ENCODE measurements at regions not wholly inside any gene's neighbourhood (a gene's known extent, or its start where the extent isn't known, plus 50 kb on each side); places are given as distances from the start of the nearest gene placed in this dataset.

DNA sequence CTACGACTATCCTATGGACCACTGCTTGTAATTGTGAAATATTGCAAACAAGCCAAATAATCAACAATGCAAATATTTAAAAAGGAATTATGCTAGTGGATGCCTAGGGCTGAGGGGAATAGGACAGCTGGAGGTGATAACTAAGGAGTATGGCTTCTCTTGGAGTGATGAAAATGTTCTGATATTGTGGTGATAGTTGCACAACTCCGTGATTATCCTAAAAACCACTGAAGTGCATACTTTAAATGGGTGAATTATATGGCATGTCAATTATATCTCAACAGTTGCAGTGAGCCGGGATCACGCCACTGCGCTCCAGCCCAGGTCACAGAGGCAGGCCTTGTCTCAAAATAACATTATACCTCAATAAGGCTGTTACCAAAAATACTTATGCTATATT lies 125.1 kb upstream of the SH3BP4 start:
- CTCF ChIA-PET: interaction anchor here (1.3 kb wide), 1 partner anchor 12 kb away, joined by 3 read pairs; no protein-coding TSS in a partner anchor
- FAIRE-seq: no peak
- peak overlapping the region; percentile 71 to 81; a peak in 4 of 6 replicates for H3K27ac ChIP-seq
- H3K4me2 ChIP-seq: no peak overlapping the region
- TF ChIP-seq EHMT2 (IDR thresholded peaks at IDR 0.05; ENCODE audit: low read depth) (no peak), FOSB (CRISPR knock-in tag; IDR thresholded peaks at IDR 0.05) (no peak), MYC (IDR thresholded peaks at IDR 0.05; ENCODE audit: borderline replicate concordance, low read length) (no peak), EHF (CRISPR knock-in tag; IDR thresholded peaks at IDR 0.05) (no peak), PHF8 (IDR thresholded peaks at IDR 0.05; ENCODE audit: borderline replicate concordance, low read depth) (no peak), HEYL (CRISPR knock-in tag; IDR thresholded peaks at IDR 0.05) (no peak), RARB (CRISPR knock-in tag; IDR thresholded peaks at IDR 0.05) (no peak), ESRRA (IDR thresholded peaks at IDR 0.05; ENCODE audit: borderline replicate concordance, low read length) (no peak), ZSCAN20 (CRISPR knock-in tag; IDR thresholded peaks at IDR 0.05) (no peak), FOXS1 (CRISPR knock-in tag; IDR thresholded peaks at IDR 0.05) (no peak), NPAS2 (CRISPR knock-in tag; IDR thresholded peaks at IDR 0.05; ENCODE audit: borderline replicate concordance) (no peak), CBX8 (IDR thresholded peaks at IDR 0.05) (no peak), CBX2 (IDR thresholded peaks at IDR 0.05; ENCODE audit: borderline replicate concordance, low read depth) (no peak)
- TF ChIP-seq, protein P1, sequence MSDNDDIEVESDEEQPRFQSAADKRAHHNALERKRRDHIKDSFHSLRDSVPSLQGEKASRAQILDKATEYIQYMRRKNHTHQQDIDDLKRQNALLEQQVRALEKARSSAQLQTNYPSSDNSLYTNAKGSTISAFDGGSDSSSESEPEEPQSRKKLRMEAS (IDR thresholded peaks at IDR 0.05): no peak
- TF ChIP-seq, protein P2, sequence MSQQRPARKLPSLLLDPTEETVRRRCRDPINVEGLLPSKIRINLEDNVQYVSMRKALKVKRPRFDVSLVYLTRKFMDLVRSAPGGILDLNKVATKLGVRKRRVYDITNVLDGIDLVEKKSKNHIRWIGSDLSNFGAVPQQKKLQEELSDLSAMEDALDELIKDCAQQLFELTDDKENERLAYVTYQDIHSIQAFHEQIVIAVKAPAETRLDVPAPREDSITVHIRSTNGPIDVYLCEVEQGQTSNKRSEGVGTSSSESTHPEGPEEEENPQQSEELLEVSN (IDR thresholded peaks at IDR 0.05; ENCODE audit: borderline replicate concordance, low read depth): no peak
- H3K9me3 ChIP-seq: no peaks in the 10 kb centered on the region
- DNase-seq (ENCODE audit: low read depth in 1 of 2, low spot score in 1 of 2): no peak
- 89% methylated on average over 5 of the region's 5 CpGs for WGBS (ENCODE audit: missing lambda C conversion rate)
- ATAC-seq: no peak
- no peak overlapping the region for H3K4me3 ChIP-seq
- POLR2A ChIA-PET: no interaction called here
- peaks cover 31% of the 10 kb centered on the region for H3K4me1 ChIP-seq

DNA sequence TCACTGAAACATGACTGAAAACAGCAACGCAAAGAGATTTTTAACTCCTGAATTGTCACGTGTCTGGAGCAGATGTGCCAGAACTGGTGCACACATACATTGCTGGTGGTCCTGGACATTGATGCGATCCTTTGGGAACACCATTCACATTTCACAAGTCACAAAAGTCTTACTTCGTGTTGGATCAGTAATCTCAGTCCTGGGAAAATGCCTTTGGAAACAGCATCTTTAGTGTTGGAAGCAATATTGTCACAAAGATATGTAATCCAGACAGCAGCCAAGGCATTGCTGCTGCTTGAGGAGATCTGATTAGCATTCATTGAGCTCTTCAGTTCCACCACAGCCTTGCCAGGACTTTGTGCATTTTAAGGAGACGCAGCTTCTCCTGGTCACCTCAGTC lies 126.2 kb upstream of the SH3BP4 start:
- Histone ChIP-seq H3K27ac (peak overlapping the region; percentile 71 to 81; a peak in 5 of 6 replicates), H3K4me3 (no peak overlapping the region), H3K4me2 (no peak overlapping the region), H3K4me1 (peaks cover 31% of the 10 kb centered on the region), H3K9me3 (no peaks in the 10 kb centered on the region)
- no peak for TF ChIP-seq NPAS2 (CRISPR knock-in tag; IDR thresholded peaks at IDR 0.05; ENCODE audit: borderline replicate concordance)
- TF ChIP-seq FOSL2 (IDR thresholded peaks at IDR 0.05): no peak
- TF ChIP-seq FOSL2 (CRISPR knock-in tag; IDR thresholded peaks at IDR 0.05): no peak
- no peak for TF ChIP-seq RCOR1 (IDR thresholded peaks at IDR 0.05; ENCODE audit: low read depth, low read length)
- no peak for TF ChIP-seq KDM1A (IDR thresholded peaks at IDR 0.05; ENCODE audit: low read depth)
- no peak for TF ChIP-seq NR3C1 (IDR thresholded peaks at IDR 0.05)
- no peak for TF ChIP-seq EHF (CRISPR knock-in tag; IDR thresholded peaks at IDR 0.05)
- TF ChIP-seq ZNF302 (CRISPR knock-in tag; IDR thresholded peaks at IDR 0.05): no peak
- no peak for TF ChIP-seq ZFP36 (IDR thresholded peaks at IDR 0.05; ENCODE audit: borderline replicate concordance, partially characterized antibody)
- no peak for TF ChIP-seq GATA3 (IDR thresholded peaks at IDR 0.05; ENCODE audit: borderline replicate concordance)
- TF ChIP-seq HDAC2 (IDR thresholded peaks at IDR 0.05): no peak
- TF ChIP-seq FOXS1 (CRISPR knock-in tag; IDR thresholded peaks at IDR 0.05): no peak
- TF ChIP-seq, protein P3, sequence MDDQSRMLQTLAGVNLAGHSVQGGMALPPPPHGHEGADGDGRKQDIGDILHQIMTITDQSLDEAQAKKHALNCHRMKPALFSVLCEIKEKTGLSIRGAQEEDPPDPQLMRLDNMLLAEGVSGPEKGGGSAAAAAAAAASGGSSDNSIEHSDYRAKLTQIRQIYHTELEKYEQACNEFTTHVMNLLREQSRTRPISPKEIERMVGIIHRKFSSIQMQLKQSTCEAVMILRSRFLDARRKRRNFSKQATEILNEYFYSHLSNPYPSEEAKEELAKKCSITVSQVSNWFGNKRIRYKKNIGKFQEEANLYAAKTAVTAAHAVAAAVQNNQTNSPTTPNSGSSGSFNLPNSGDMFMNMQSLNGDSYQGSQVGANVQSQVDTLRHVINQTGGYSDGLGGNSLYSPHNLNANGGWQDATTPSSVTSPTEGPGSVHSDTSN (IDR thresholded peaks at IDR 0.05): no peak
- no peak for TF ChIP-seq TP53 (CRISPR knock-in tag; IDR thresholded peaks at IDR 0.05)
- DNase-seq (ENCODE audit: low read depth in 1 of 2, low spot score in 1 of 2) (no peak), ATAC-seq (no peak), FAIRE-seq (no peak)
- ChIA-PET CTCF (interaction anchor here (0.6 kb wide), 1 partner anchor 278 kb away, joined by 3 read pairs; no protein-coding TSS in a partner anchor), POLR2A (no interaction called here)
- 92% methylated on average over 5 of the region's 5 CpGs for WGBS (ENCODE audit: missing lambda C conversion rate)
